ENCODE measurements at regions not wholly inside any gene's neighbourhood (a gene's known extent, or its start where the extent isn't known, plus 50 kb on each side); places are given as distances from the start of the nearest gene placed in this dataset.

DNA sequence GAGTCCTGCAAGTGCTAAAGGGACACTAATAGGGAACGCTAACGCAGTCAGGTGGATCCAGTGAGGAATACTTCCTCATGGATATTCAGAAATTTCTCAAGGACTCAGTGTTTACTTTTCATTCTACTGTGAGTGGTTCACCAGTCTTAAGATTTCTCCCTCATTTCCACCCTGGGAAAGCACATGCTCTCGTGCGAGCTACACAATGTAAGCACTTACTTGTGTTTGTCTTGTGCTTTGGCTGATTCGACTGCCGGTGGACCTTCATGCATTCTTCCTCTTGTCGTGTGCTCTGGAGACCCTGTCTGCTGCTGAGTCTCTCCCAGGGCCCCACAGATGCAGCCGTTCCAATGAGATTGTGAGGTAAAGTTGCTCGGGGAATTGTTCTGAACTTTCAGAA lies 180.1 kb downstream of the NUFIP1 start:
- DNase-seq, result no peak
- H3K4me1 ChIP-seq (ENCODE audit: low read length), result no peaks in the 10 kb centered on the region
- H3K27ac ChIP-seq (ENCODE audit: low read length), result no peak overlapping the region
- H3F3A ChIP-seq (ENCODE audit: insufficient read depth, low read length), result no peaks in the 10 kb centered on the region
- no peaks in the 10 kb centered on the region for H3K9me2 ChIP-seq (replicated peaks; ENCODE audit: insufficient read depth, low read length)
- H3K4me3 ChIP-seq (ENCODE audit: low read length), result no peak overlapping the region
- no peak overlapping the region for H2AFZ ChIP-seq (ENCODE audit: low read length)
- no peaks in the 10 kb centered on the region for H3K9me3 ChIP-seq (replicated peaks; ENCODE audit: insufficient read depth, low read length)
- no peak overlapping the region for H3K4me2 ChIP-seq (ENCODE audit: low read depth, low read length)
- no peaks in the 10 kb centered on the region for H3K79me2 ChIP-seq (ENCODE audit: low read length)
- no peaks in the 10 kb centered on the region for H3K27me3 ChIP-seq (replicated peaks; ENCODE audit: insufficient read depth, low read length)
- no peaks in the 10 kb centered on the region for H4K20me1 ChIP-seq (ENCODE audit: insufficient read depth, low read length)
- H3K36me3 ChIP-seq (replicated peaks; ENCODE audit: insufficient read depth, low read length), result no peaks in the 10 kb centered on the region
- TF ChIP-seq EZH2phosphoT487 (IDR thresholded peaks at IDR 0.05; ENCODE audit: low read length) (no peak), EZH2 (optimal IDR thresholded peaks at IDR 0.05; ENCODE audit: low read depth, low read length) (no peak)
- TF ChIP-seq, protein P1, sequence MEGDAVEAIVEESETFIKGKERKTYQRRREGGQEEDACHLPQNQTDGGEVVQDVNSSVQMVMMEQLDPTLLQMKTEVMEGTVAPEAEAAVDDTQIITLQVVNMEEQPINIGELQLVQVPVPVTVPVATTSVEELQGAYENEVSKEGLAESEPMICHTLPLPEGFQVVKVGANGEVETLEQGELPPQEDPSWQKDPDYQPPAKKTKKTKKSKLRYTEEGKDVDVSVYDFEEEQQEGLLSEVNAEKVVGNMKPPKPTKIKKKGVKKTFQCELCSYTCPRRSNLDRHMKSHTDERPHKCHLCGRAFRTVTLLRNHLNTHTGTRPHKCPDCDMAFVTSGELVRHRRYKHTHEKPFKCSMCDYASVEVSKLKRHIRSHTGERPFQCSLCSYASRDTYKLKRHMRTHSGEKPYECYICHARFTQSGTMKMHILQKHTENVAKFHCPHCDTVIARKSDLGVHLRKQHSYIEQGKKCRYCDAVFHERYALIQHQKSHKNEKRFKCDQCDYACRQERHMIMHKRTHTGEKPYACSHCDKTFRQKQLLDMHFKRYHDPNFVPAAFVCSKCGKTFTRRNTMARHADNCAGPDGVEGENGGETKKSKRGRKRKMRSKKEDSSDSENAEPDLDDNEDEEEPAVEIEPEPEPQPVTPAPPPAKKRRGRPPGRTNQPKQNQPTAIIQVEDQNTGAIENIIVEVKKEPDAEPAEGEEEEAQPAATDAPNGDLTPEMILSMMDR (IDR thresholded peaks at IDR 0.05; ENCODE audit: low read length), result no peak
- H3K9ac ChIP-seq (ENCODE audit: low read length), result no peak overlapping the region

DNA sequence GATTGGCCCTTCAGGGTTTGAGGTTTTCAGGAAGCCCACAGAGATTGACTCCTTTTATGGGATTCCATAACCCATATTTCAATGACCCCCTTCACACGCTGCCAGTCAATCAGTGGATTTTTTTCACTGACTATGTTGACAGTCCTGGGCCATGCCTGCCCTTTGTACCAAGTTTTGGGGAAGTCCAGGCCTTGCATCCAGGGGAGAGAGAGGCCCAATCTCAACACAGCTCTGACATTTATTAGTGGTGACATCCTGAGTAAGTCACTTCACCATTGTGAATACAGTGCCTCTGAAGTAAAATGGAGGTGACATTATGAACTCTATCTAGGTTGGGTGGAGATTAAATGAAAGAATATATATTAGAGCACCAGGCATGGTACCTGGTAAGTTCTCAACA lies 181.1 kb downstream of the NUFIP1 start:
- no peak for TF ChIP-seq EZH2 (optimal IDR thresholded peaks at IDR 0.05; ENCODE audit: low read depth, low read length)
- TF ChIP-seq, protein P1 (IDR thresholded peaks at IDR 0.05; ENCODE audit: low read length), result no peak
- no peak for TF ChIP-seq EZH2phosphoT487 (IDR thresholded peaks at IDR 0.05; ENCODE audit: low read length)
- Histone ChIP-seq H3K79me2 (ENCODE audit: low read length) (no peaks in the 10 kb centered on the region), H3K36me3 (replicated peaks; ENCODE audit: insufficient read depth, low read length) (no peaks in the 10 kb centered on the region), H3K9ac (ENCODE audit: low read length) (no peak overlapping the region), H3K4me3 (ENCODE audit: low read length) (no peak overlapping the region), H3F3A (ENCODE audit: insufficient read depth, low read length) (no peaks in the 10 kb centered on the region), H3K4me1 (ENCODE audit: low read length) (no peaks in the 10 kb centered on the region), H4K20me1 (ENCODE audit: insufficient read depth, low read length) (no peaks in the 10 kb centered on the region), H3K4me2 (ENCODE audit: low read depth, low read length) (no peak overlapping the region), H2AFZ (ENCODE audit: low read length) (no peak overlapping the region), H3K9me3 (replicated peaks; ENCODE audit: insufficient read depth, low read length) (no peaks in the 10 kb centered on the region), H3K27ac (ENCODE audit: low read length) (no peak overlapping the region), H3K9me2 (replicated peaks; ENCODE audit: insufficient read depth, low read length) (no peaks in the 10 kb centered on the region), H3K27me3 (replicated peaks; ENCODE audit: insufficient read depth, low read length) (no peaks in the 10 kb centered on the region)
- no peak for DNase-seq

DNA sequence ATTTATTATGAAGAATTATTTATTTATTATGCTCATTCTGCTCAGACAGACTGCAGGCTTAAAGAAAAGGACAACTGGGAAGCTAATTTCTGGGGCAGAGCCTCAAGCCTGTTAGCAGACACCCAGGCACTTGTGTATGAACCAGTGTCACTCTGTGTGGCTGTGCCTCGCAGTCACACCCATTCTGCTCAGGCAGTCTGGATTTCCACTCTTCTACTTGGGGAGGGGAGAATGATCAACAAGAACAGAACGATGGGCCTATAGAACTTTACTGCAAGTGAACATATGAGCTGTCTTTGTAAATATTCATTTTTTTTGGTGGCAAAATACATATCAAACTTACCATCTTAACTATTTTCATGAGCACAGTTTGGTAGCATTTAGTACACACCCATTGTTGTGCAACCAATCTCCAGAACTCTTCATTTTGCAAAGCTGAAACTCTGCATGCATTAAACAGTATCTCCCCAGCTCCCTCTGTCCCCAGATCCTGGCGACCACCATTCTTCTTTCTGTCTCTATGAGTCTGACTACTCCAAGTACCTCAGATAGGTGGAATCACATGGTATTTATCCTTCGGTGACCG lies 181.7 kb downstream of the NUFIP1 start:
- H2AFZ ChIP-seq (ENCODE audit: low read length), result no peak overlapping the region
- no peak for DNase-seq
- no peak overlapping the region for H3K9ac ChIP-seq (ENCODE audit: low read length)
- H4K20me1 ChIP-seq (ENCODE audit: insufficient read depth, low read length), result no peaks in the 10 kb centered on the region
- no peaks in the 10 kb centered on the region for H3K4me1 ChIP-seq (ENCODE audit: low read length)
- H3K9me2 ChIP-seq (replicated peaks; ENCODE audit: insufficient read depth, low read length), result no peaks in the 10 kb centered on the region
- no peaks in the 10 kb centered on the region for H3K79me2 ChIP-seq (ENCODE audit: low read length)
- H3F3A ChIP-seq (ENCODE audit: insufficient read depth, low read length), result no peaks in the 10 kb centered on the region
- no peak for TF ChIP-seq EZH2phosphoT487 (IDR thresholded peaks at IDR 0.05; ENCODE audit: low read length)
- TF ChIP-seq, protein P1 (IDR thresholded peaks at IDR 0.05; ENCODE audit: low read length), result no peak
- TF ChIP-seq EZH2 (optimal IDR thresholded peaks at IDR 0.05; ENCODE audit: low read depth, low read length), result no peak
- H3K27ac ChIP-seq (ENCODE audit: low read length), result no peak overlapping the region
- H3K4me2 ChIP-seq (ENCODE audit: low read depth, low read length), result no peak overlapping the region
- H3K4me3 ChIP-seq (ENCODE audit: low read length), result no peak overlapping the region
- H3K9me3 ChIP-seq (replicated peaks; ENCODE audit: insufficient read depth, low read length), result no peaks in the 10 kb centered on the region
- no peaks in the 10 kb centered on the region for H3K36me3 ChIP-seq (replicated peaks; ENCODE audit: insufficient read depth, low read length)
- no peaks in the 10 kb centered on the region for H3K27me3 ChIP-seq (replicated peaks; ENCODE audit: insufficient read depth, low read length)
